MCF 10A (cell line): ENCODE measurements at regions not wholly inside any gene's neighbourhood (a gene's known extent, or its start where the extent isn't known, plus 50 kb on each side); places are given as distances from the start of the nearest gene placed in this dataset.

Source experiments
- BruUV-seq: library from RNA; stranded (reverse); fragments of 400-500 nt; replicated peaks from 2 replicates; lab custom pipeline; 2021; lab: Mats Ljungman, UMichigan
- CTCF ChIA-PET: fragments of 300-600 bp; sonication (Branson Sonifier 250); formaldehyde crosslinking; extraction: SDS; loops from one replicate; lab custom pipeline; 2021; ENCODE audit warnings: antibody characterized with exemption, inconsistent platforms; lab: Yijun Ruan, JAX
- POLR2A ChIA-PET: fragments of 300-600, 350-650 bp; sonication (Branson Sonifier 250); formaldehyde crosslinking; extraction: SDS; loops from one replicate; lab custom pipeline; 2020; ENCODE audit warnings: antibody characterized with exemption, inconsistent platforms; lab: Yijun Ruan, JAX
- DNase-seq: peaks from one replicate; pipeline ENCODE4 v3.0.0-alpha.2; 2018; ENCODE audit not compliant: unreplicated experiment
- H3K27ac Mint-ChIP-seq: one replicate; pipeline ENCODE4 v1.8.0; 2022; ENCODE audit warnings: mild to moderate bottlenecking, low read depth, mixed read lengths; ENCODE audit not compliant: unreplicated experiment
- H3K27me3 Mint-ChIP-seq: one replicate; pipeline ENCODE4 v1.8.0; 2022; ENCODE audit warnings: mixed read lengths; ENCODE audit not compliant: insufficient read depth, unreplicated experiment
- H3K36me3 Mint-ChIP-seq: one replicate; pipeline ENCODE4 v1.8.0; 2022; ENCODE audit warnings: mild to moderate bottlenecking, moderate library complexity, mixed read lengths; ENCODE audit not compliant: insufficient read depth, unreplicated experiment
- H3K4me1 Mint-ChIP-seq: one replicate; pipeline ENCODE4 v1.8.0; 2022; ENCODE audit warnings: mixed read lengths; ENCODE audit not compliant: insufficient read depth, unreplicated experiment
- H3K4me3 Mint-ChIP-seq: one replicate; pipeline ENCODE4 v1.8.0; 2022; ENCODE audit warnings: mild to moderate bottlenecking, moderate library complexity, mixed read lengths; ENCODE audit not compliant: unreplicated experiment
- H3K9me3 Mint-ChIP-seq: one replicate; pipeline ENCODE4 v1.8.0; 2022; ENCODE audit warnings: mixed read lengths; ENCODE audit not compliant: unreplicated experiment
- CTCF ChIP-seq: fragments of 200-600 bp; IDR thresholded peaks from one replicate; pipeline ENCODE4 v1.8.0; 2022; ENCODE audit warnings: antibody characterized with exemption, mild to moderate bottlenecking; ENCODE audit not compliant: unreplicated experiment
- intact Hi-C: fragments of 100-400 bp; cut with micrococcal nuclease; formaldehyde crosslinking; loops from 2 replicates; pipeline ENCODE4 v1.14.1; 2022

- Mint-ChIP-seq H3K4me1 (no peaks in the 10 kb centered on the region), H3K9me3 (no peaks in the 10 kb centered on the region), H3K4me3 (no peak overlapping the region), H3K36me3 (no peaks in the 10 kb centered on the region), H3K27me3 (no peaks in the 10 kb centered on the region), H3K27ac (no peak overlapping the region)
- TF ChIP-seq CTCF, result peak; percentile 46
- ChIA-PET POLR2A (interaction anchor here (0.5 to 1.7 kb wide), 3 partner anchors 175 to 280 kb away, joined by 3 to 7 read pairs (median 4); partner anchors contain the start of genes HMGN5 and SH3BGRL), CTCF (interaction anchor here (0.5 to 3.0 kb wide), 23 partner anchors 9 to 559 kb away, joined by 3 to 28 read pairs (median 4); no protein-coding TSS in a partner anchor)
- peak; percentile 40 for DNase-seq
- BruUV-seq, result no TSS peak
- intact Hi-C loops, result loop anchor here (1.0 kb wide), 2 partner anchors 203 to 500 kb away; no protein-coding TSS in a partner anchor
These were observed 175.4 kb downstream of the SH3BGRL start for GRCh38 chrX:81377329-81377728.

GRCh38 chrX:81378560-81378959 is 176.7 kb downstream of the SH3BGRL start:
- no peaks in the 10 kb centered on the region for H3K9me3 Mint-ChIP-seq
- ChIA-PET POLR2A (interaction anchor here (1.5 to 1.7 kb wide), 2 partner anchors 176 to 251 kb away, joined by 4 to 7 read pairs; partner anchors contain the start of genes HMGN5 and SH3BGRL), CTCF (interaction anchor here (0.7 to 3.0 kb wide), 17 partner anchors 9 to 506 kb away, joined by 3 to 28 read pairs (median 5); no protein-coding TSS in a partner anchor)
- H3K27ac Mint-ChIP-seq, result no peak overlapping the region
- no peak for TF ChIP-seq CTCF
- H3K36me3 Mint-ChIP-seq, result no peaks in the 10 kb centered on the region
- no peaks in the 10 kb centered on the region for H3K27me3 Mint-ChIP-seq
- BruUV-seq, result no TSS peak
- no peaks in the 10 kb centered on the region for H3K4me1 Mint-ChIP-seq
- DNase-seq, result no peak
- intact Hi-C loops, result no loop called here
- H3K4me3 Mint-ChIP-seq, result no peak overlapping the region

GRCh38 chrX:81390237-81390636 is 188.3 kb downstream of the SH3BGRL start:
- Mint-ChIP-seq H3K27ac (no peak overlapping the region), H3K4me3 (no peak overlapping the region), H3K27me3 (no peaks in the 10 kb centered on the region), H3K4me1 (no peaks in the 10 kb centered on the region), H3K36me3 (no peaks in the 10 kb centered on the region), H3K9me3 (peaks cover 11% of the 10 kb centered on the region)
- BruUV-seq, result no TSS peak
- DNase-seq, result no peak
- intact Hi-C loops, result no loop called here
- CTCF ChIA-PET, result interaction anchor here (0.6 to 2.0 kb wide), 3 partner anchors 13 to 194 kb away, joined by 3 to 11 read pairs (median 3); no protein-coding TSS in a partner anchor
- POLR2A ChIA-PET, result interaction anchor here (0.7 kb wide), 1 partner anchor 884 kb away, joined by 3 read pairs; no protein-coding TSS in a partner anchor
- no peak for TF ChIP-seq CTCF

DNA sequence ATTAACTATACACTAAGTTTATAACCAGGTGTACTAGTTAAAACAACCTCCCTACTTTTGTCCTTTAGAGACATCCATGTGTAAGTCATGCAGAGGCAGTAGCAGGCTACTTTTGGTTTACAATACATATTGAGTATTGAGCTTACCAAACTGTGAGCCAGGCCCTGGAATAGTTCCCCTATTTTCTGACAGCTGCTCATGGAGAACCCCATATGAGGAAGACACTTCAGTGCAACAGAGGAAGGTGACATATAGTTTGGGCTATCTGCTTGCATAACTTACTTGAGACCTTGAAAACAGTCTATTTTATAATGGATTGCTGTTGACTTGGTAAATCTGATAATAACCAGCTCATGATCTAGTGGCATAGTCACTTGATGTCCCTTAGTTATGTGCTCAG is 190.5 kb downstream of the SH3BGRL start:
- H3K27ac Mint-ChIP-seq, result no peak overlapping the region
- ChIA-PET POLR2A (no interaction called here), CTCF (interaction anchor here (0.6 to 0.8 kb wide), 2 partner anchors 15 to 22 kb away, joined by 3 read pairs; no protein-coding TSS in a partner anchor)
- H3K9me3 Mint-ChIP-seq, result no peaks in the 10 kb centered on the region
- TF ChIP-seq CTCF, result no peak
- no peaks in the 10 kb centered on the region for H3K36me3 Mint-ChIP-seq
- H3K27me3 Mint-ChIP-seq, result no peaks in the 10 kb centered on the region
- DNase-seq, result no peak
- intact Hi-C loops, result no loop called here
- no peaks in the 10 kb centered on the region for H3K4me1 Mint-ChIP-seq
- H3K4me3 Mint-ChIP-seq, result no peak overlapping the region
- BruUV-seq, result no TSS peak
